ENCODE measurements at regions not wholly inside any gene's neighbourhood (a gene's known extent, or its start where the extent isn't known, plus 50 kb on each side); places are given as distances from the start of the nearest gene placed in this dataset.
A peak's percentile ranks its signal among the peaks of the same experiment; 100 is the strongest.
"Not testable (repeated sequence)": the region's sequence is repeated elsewhere in the genome, so short reads cannot be mapped to it uniquely, and the experiment has no call there.

DNA sequence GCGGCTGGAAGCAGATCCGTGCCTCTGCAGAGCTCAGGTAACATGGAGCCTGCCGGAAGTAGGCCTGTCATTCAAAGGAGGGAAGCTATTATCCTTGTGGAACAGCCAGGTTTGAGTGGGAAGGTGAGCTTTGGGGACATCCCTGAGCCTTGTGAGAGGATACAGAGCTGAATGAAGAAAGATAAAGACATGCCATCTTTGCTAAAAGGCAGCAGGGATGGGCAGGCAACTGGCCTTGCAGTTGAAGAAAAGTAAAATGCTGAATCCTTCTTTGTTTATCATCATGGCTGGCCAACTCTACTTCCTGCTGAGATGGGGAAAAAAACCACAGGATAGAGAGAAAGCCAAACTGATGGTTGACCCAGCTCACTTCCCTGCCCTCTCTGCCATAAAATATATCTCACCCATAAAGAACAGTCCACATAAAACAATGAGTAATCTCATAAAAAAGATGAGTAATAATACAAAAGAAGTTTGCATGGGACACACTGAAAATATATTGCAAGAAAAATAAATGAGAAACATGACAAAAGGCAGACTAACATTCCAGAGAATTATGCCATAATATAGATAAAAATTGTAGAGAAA, 226.3 kb downstream of the DLEU7 start:
- ATAC-seq (ENCODE audit: low FRiP score in 2 of 2) (no peak), DNase-seq (no peak)
- WGBS, 2 donors = 91 to 97% methylated on average over 3 of the region's 3 CpGs
- Histone ChIP-seq H3K27ac (no peak overlapping the region), H3K36me3 (no peaks in the 10 kb centered on the region), H3K4me3 (no peak overlapping the region), H3K4me1 (no peaks in the 10 kb centered on the region), H3K9me3 (no peaks in the 10 kb centered on the region), H3K27me3 (no peaks in the 10 kb centered on the region)
- TF ChIP-seq, protein P1, sequence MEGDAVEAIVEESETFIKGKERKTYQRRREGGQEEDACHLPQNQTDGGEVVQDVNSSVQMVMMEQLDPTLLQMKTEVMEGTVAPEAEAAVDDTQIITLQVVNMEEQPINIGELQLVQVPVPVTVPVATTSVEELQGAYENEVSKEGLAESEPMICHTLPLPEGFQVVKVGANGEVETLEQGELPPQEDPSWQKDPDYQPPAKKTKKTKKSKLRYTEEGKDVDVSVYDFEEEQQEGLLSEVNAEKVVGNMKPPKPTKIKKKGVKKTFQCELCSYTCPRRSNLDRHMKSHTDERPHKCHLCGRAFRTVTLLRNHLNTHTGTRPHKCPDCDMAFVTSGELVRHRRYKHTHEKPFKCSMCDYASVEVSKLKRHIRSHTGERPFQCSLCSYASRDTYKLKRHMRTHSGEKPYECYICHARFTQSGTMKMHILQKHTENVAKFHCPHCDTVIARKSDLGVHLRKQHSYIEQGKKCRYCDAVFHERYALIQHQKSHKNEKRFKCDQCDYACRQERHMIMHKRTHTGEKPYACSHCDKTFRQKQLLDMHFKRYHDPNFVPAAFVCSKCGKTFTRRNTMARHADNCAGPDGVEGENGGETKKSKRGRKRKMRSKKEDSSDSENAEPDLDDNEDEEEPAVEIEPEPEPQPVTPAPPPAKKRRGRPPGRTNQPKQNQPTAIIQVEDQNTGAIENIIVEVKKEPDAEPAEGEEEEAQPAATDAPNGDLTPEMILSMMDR (IDR thresholded peaks at IDR 0.05) = no peak
- TF ChIP-seq POLR2AphosphoS5 (IDR thresholded peaks at IDR 0.05) (no peak), POLR2A (IDR thresholded peaks at IDR 0.05) (no peak), EP300 (IDR thresholded peaks at IDR 0.05) (no peak)

DNA sequence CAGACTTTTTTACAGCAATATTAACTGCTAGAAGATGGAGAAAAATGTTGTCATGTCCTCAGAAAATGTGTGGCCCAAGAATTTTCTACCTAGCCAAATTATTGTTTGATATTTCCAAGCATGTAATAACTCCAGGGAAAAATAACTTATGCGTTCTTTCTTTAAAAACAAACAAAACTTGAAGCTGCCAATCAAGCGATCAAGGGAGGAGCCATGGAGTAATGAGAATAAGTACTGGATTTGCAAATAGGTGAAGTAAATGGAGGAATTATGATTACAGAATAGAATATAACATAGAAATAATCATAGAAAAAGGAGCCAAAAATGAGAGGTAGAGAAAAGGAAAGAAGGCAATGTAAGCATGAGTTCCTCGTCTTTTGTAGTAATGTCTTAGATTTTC, 225.3 kb downstream of the DLEU7 start:
- H3K27ac ChIP-seq = no peak overlapping the region
- no peaks in the 10 kb centered on the region for H3K27me3 ChIP-seq
- H3K4me1 ChIP-seq = no peaks in the 10 kb centered on the region
- TF ChIP-seq POLR2AphosphoS5 (IDR thresholded peaks at IDR 0.05) (no peak), EP300 (IDR thresholded peaks at IDR 0.05) (no peak), POLR2A (IDR thresholded peaks at IDR 0.05) (no peak)
- TF ChIP-seq, protein P1 (IDR thresholded peaks at IDR 0.05) = no peak
- no peaks in the 10 kb centered on the region for H3K36me3 ChIP-seq
- no peaks in the 10 kb centered on the region for H3K9me3 ChIP-seq
- DNase-seq (no peak), ATAC-seq (ENCODE audit: low FRiP score in 2 of 2) (no peak)
- H3K4me3 ChIP-seq = no peak overlapping the region
- 95 to 98% methylated on average over 3 of the region's 3 CpGs for WGBS, 2 donors

DNA sequence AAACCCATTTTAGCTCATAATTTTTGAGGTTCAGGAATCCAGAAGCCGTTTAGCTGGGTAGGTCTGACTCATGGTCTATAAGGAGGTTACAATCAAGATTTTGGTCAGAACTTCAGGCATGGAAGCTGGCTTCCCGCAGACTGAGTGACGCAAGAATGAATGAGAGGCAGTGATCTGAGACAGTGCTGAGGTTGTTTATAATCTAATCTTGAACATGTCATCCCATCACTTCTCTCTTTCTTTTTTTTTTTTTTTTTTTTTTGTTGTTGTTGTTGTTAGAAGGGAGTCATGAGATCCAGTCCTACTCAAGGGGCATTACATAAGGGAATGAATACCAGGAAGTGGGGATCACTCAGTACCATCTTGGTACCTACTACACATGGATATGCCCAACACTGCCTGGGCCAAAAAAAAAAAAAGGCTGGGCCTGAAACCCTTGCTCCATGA, 217.4 kb downstream of the DLEU7 start:
- TF ChIP-seq, protein P1 (IDR thresholded peaks at IDR 0.05) = no peak
- no peak for TF ChIP-seq POLR2AphosphoS5 (IDR thresholded peaks at IDR 0.05)
- TF ChIP-seq EP300 (IDR thresholded peaks at IDR 0.05) = no peak
- TF ChIP-seq POLR2A (IDR thresholded peaks at IDR 0.05) = no peak
- H3K27ac ChIP-seq = no peak overlapping the region
- peak in 1 of 2 donors; percentile 70 for ATAC-seq (ENCODE audit: low FRiP score in 2 of 2)
- 71 to 75% methylated on average over 3 of the region's 3 CpGs for WGBS, 2 donors
- no peaks in the 10 kb centered on the region for H3K27me3 ChIP-seq
- peak in 1 of 2 donors; percentile 38 for DNase-seq
- H3K4me1 ChIP-seq = no peaks in the 10 kb centered on the region
- no peaks in the 10 kb centered on the region for H3K9me3 ChIP-seq
- H3K4me3 ChIP-seq = no peak overlapping the region
- no peaks in the 10 kb centered on the region for H3K36me3 ChIP-seq

DNA sequence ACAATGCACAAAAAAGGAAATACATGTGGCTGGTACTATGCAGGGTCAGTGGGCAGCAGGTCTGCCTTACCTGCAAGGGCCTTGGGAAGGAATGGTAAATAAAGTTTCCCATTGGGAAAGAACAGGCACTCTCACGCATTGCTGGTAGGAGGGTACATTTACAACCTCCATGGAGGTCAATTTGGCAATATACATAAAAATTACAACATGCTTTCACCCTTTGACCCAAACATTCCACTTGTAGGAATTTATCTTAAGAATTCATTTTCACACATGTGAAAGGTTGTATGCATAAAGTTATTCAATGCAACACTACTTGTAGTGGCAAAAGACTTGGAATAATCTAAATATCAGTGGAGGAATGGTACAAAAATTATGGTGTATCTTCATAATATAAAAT, 216.4 kb downstream of the DLEU7 start:
- no peaks in the 10 kb centered on the region for H3K9me3 ChIP-seq
- ATAC-seq (ENCODE audit: low FRiP score in 2 of 2) = no peak
- no peak overlapping the region for H3K4me3 ChIP-seq
- TF ChIP-seq POLR2AphosphoS5 (IDR thresholded peaks at IDR 0.05) = no peak
- 83 to 100% methylated on average over 1 of the region's 1 CpG for WGBS, 2 donors
- H3K27ac ChIP-seq = no peak overlapping the region
- H3K27me3 ChIP-seq = no peaks in the 10 kb centered on the region
- H3K4me1 ChIP-seq = no peaks in the 10 kb centered on the region
- DNase-seq = no peak
- no peaks in the 10 kb centered on the region for H3K36me3 ChIP-seq

DNA sequence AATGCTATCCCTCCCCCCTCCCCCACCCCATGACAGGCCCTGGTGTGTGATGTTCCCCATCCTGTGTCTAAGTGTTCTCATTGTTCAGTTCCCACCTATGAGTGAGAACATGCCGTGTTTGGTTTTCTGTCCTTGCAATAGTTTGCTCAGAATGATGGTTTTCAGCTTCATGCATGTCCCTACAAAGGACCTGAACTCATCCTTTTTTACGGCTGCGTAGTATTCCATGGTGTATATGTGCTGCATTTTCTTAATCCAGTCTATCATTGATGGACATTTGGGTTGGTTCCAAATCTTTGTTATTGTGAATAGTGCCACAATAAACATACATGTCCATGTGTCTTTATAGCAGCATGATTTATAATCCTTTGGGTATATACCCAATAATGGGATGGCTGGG, 215.0 kb downstream of the DLEU7 start:
- H3K27ac ChIP-seq; H3K27me3 ChIP-seq; H3K9me3 ChIP-seq; H3K36me3 ChIP-seq; ATAC-seq (ENCODE audit: low FRiP score in 2 of 2); DNase-seq; H3K4me1 ChIP-seq; H3K4me3 ChIP-seq: not testable (repeated sequence)
- 93 to 98% methylated on average over 3 of the region's 3 CpGs for WGBS, 2 donors

DNA sequence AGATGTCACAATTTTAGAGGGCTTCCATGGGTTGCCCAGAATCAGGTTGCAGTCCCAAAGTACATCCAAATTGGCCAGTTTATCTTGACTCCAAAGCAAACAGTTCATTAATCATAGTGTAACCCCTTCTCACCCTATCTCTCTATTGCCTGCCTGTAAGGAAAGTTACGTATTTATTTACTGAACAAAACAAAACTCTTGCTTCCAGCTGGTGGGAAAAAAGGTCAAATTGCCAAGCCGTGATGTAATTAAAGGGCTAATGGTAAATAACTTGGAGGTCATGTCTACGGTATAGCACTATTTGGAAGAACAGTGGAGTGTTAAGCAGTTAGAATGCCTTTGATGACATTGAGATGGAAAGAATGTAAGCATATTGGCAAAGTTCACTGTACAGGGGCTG, 214.0 kb downstream of the DLEU7 start:
- no peak for ATAC-seq (ENCODE audit: low FRiP score in 2 of 2)
- no peaks in the 10 kb centered on the region for H3K36me3 ChIP-seq
- no peak for TF ChIP-seq EP300 (IDR thresholded peaks at IDR 0.05)
- TF ChIP-seq POLR2A (IDR thresholded peaks at IDR 0.05) = no peak
- TF ChIP-seq, protein P1 (IDR thresholded peaks at IDR 0.05) = no peak
- no peak for TF ChIP-seq POLR2AphosphoS5 (IDR thresholded peaks at IDR 0.05)

More for the DNA sequence above, 214.0 kb downstream of the DLEU7 start:
- H3K4me1 ChIP-seq = no peaks in the 10 kb centered on the region
- no peaks in the 10 kb centered on the region for H3K27me3 ChIP-seq
- H3K27ac ChIP-seq = no peak overlapping the region
- no peak for DNase-seq
- no peaks in the 10 kb centered on the region for H3K9me3 ChIP-seq
- H3K4me3 ChIP-seq = no peak overlapping the region
- WGBS, 2 donors = 76 to 88% methylated on average over 3 of the region's 3 CpGs
